Upper lobe of left lung (tissue), 6 donors: ENCODE measurements at regions not wholly inside any gene's neighbourhood (a gene's known extent, or its start where the extent isn't known, plus 50 kb on each side); places are given as distances from the start of the nearest gene placed in this dataset.
"Not testable (repeated sequence)": the region's sequence is repeated elsewhere in the genome, so short reads cannot be mapped to it uniquely, and the experiment has no call there.

Experiments used
- ATAC-seq, 2 donors: fragments of 200-7000 bp; cut with Tn5 transposase; one replicate each; pipeline ENCODE4 v1.9.1; 2022; ENCODE audit warnings: mild to moderate bottlenecking in 2 of 2, moderate library complexity in 2 of 2; ENCODE audit not compliant: low FRiP score in 2 of 2
- DNase-seq, 2 donors: peaks; one replicate each; pipeline ENCODE4 v3.0.0-alpha.2; 2019 to 2020
- H3K27ac ChIP-seq, 4 donors: fragments of 200-600 bp; sonication (generic); one replicate each; pipeline ENCODE4 v1.5.1; 2016 to 2019
- H3K27me3 ChIP-seq, 4 donors: fragments of 200-600 bp; sonication (generic); one replicate each; pipeline ENCODE4 v1.5.1; 2017 to 2019
- H3K36me3 ChIP-seq, 4 donors: fragments of 200-600 bp; sonication (generic); one replicate each; pipeline ENCODE4 v1.5.1; 2016 to 2019
- H3K4me1 ChIP-seq, 4 donors: fragments of 200-600 bp; sonication (generic); one replicate each; pipeline ENCODE4 v1.5.1; 2018 to 2019
- H3K4me3 ChIP-seq, 4 donors: fragments of 200-600 bp; sonication (generic); one replicate each; pipeline ENCODE4 v1.5.1; 2017 to 2019; ENCODE audit warnings: mild to moderate bottlenecking in 2 of 4, moderate library complexity in 1 of 4
- H3K9me3 ChIP-seq, 4 donors: fragments of 200-600 bp; sonication (generic); one replicate each; pipeline ENCODE4 v1.5.1; 2018 to 2019
- EP300 ChIP-seq, 4 donors: sonication (generic); formaldehyde crosslinking; IDR thresholded peaks; one replicate each; pipeline ENCODE4 v1.5.1; 2017; ENCODE audit warnings: antibody characterized with exemption in 4 of 4, control low read depth in 2 of 4
- POLR2A ChIP-seq, 4 donors: fragments of 450-650 bp; IDR thresholded peaks; one replicate each; pipeline ENCODE4 v1.5.1; 2016 to 2017; ENCODE audit warnings: antibody characterized with exemption in 4 of 4, mild to moderate bottlenecking in 2 of 4
- POLR2AphosphoS5 ChIP-seq, 2 donors: sonication (generic); formaldehyde crosslinking; IDR thresholded peaks; one replicate each; pipeline ENCODE4 v1.5.1; 2017; ENCODE audit warnings: antibody characterized with exemption in 2 of 2
- WGBS, 2 donors: methylation state at CpG; one replicate each; pipeline ENCODE4 v1.1.5; 2017 to 2018; 5-methylcytosine and 5-hydroxymethylcytosine counted together
- TF ChIP-seq, protein P1 (sequence below), 6 experiments: fragments of 450-650 bp in 4 of 6; fragments of 200-600 bp in 2 of 6; sonication (generic) in 2 of 6; IDR thresholded peaks; one replicate each; pipeline ENCODE4 v1.5.1; 2016 to 2019; ENCODE audit warnings: antibody characterized with exemption in 6 of 6
- donor health status: DM: no; HTN: no; CAD: no; lungs with moderate emphysema.
- donor health status: DM: no; HTN: yes; CAD: no; lungs with severe emphysema.

DNA sequence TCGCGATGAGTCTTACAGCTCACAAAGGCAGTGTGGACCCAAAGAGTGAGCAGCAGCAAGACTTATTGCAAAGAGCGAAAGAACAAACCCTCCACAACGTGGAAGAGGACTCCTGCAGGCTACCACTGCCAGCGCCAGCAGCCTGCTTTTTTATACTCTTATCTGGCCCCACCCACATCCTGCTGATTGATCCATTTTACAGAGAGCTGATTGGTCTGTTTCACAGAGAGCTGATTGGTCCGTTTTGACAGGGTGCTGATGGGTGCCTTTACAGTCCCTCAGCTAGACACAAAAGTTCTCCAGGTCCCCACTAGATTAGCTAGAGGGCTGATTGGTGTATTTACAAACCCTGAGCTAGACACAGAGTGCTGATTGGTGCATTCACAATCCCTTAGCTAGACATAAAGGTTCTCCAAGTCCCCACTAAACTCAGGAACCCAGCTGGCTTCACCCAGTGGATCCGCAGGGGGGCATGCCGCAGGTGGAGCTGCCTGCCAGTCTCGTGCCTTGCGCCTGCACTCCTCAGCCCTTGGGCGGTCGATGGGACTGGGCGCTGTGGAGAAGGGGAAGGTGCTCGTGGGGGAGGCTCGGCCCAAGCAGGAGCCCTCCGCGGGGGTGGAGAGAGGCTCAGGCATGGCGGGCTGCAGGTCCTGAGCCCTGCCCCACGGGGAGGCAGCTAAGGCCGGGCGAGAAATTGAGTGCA lies 75.7 kb downstream of the QDPR start:
- not testable (repeated sequence) for H3K27ac ChIP-seq, H3K4me1 ChIP-seq, H3K9me3 ChIP-seq, H3K27me3 ChIP-seq, H3K36me3 ChIP-seq, H3K4me3 ChIP-seq, ATAC-seq, DNase-seq
- 88 to 89% methylated on average over 17 to 21 of the region's 21 CpGs for WGBS, 2 donors

DNA sequence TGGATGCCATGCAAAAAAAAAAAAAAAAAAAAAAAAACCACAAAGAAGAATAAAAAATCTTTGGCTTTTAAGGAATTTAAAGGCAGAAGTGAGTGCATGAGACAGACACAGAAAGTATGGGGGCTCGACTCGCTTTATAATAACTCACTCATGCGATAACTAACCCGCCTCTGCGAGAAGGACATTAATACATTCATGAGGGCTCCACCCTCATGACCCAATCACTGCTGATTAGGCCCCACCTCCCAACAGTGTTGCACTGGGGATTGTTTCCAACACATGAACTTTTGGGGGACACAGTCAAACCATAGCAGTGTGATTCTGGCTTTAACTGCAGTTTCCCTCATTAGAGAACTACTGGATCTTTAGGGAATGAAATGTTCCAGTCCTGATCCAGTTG lies 78.1 kb downstream of the QDPR start:
- 93 to 94% methylated on average over 5 of the region's 5 CpGs for WGBS, 2 donors
- H3K9me3 ChIP-seq: no peaks in the 10 kb centered on the region
- no peaks in the 10 kb centered on the region for H3K4me1 ChIP-seq
- H3K27me3 ChIP-seq: no peaks in the 10 kb centered on the region
- H3K4me3 ChIP-seq: no peak overlapping the region
- ATAC-seq: no peak
- H3K27ac ChIP-seq: no peak overlapping the region
- TF ChIP-seq EP300 (IDR thresholded peaks at IDR 0.05) (no peak), POLR2A (IDR thresholded peaks at IDR 0.05) (no peak), POLR2AphosphoS5 (IDR thresholded peaks at IDR 0.05) (no peak)
- TF ChIP-seq, protein P1, sequence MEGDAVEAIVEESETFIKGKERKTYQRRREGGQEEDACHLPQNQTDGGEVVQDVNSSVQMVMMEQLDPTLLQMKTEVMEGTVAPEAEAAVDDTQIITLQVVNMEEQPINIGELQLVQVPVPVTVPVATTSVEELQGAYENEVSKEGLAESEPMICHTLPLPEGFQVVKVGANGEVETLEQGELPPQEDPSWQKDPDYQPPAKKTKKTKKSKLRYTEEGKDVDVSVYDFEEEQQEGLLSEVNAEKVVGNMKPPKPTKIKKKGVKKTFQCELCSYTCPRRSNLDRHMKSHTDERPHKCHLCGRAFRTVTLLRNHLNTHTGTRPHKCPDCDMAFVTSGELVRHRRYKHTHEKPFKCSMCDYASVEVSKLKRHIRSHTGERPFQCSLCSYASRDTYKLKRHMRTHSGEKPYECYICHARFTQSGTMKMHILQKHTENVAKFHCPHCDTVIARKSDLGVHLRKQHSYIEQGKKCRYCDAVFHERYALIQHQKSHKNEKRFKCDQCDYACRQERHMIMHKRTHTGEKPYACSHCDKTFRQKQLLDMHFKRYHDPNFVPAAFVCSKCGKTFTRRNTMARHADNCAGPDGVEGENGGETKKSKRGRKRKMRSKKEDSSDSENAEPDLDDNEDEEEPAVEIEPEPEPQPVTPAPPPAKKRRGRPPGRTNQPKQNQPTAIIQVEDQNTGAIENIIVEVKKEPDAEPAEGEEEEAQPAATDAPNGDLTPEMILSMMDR (IDR thresholded peaks at IDR 0.05): no peak
- no peaks in the 10 kb centered on the region for H3K36me3 ChIP-seq
- DNase-seq: no peak

DNA sequence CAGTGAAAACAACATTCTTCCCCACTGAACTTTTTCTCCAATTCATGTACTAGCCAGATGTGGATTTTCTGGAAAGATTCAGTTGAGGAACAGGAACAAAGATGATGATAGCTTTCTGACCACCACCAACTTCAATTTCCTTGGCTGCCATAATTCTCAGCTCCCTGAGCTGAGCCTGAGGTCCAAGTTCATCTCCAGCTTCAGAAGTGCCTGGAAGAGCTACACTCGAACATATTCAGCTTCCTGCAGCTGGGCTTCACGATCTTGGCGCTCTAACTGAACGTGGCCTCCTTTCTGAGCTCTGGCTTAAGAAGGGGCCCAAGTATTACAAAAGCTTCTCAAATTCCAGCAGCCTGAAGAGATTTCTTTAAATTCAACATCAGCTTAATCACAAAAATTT lies 83.9 kb downstream of the QDPR start:
- no peaks in the 10 kb centered on the region for H3K4me1 ChIP-seq
- WGBS, 2 donors: 79 to 88% methylated on average over 4 of the region's 4 CpGs
- H3K27me3 ChIP-seq: no peaks in the 10 kb centered on the region
- ATAC-seq (no peak), DNase-seq (no peak)
- H3K4me3 ChIP-seq: no peak overlapping the region
- H3K36me3 ChIP-seq: no peaks in the 10 kb centered on the region
- H3K27ac ChIP-seq: no peak overlapping the region
- TF ChIP-seq EP300 (IDR thresholded peaks at IDR 0.05) (no peak), POLR2A (IDR thresholded peaks at IDR 0.05) (no peak)
- H3K9me3 ChIP-seq: no peaks in the 10 kb centered on the region

DNA sequence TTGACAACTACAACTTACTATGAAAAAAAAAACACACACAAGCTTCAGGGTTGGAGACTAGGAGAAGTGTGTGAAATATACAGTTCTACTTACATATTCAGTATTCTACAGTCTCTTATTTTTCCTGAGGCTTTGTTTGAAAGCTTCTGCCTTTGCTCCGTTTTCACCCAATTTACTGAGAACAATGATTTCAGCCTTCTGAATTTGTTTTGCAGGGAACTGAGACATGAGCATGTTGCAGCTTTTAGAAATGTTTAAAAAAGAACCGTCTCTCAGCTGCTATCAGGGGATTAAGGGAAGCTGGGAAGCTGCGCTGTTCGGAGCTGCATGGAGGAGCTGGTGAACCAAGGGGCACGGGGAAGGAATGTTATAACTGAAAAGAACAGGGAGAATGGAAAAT lies 85.7 kb downstream of the QDPR start:
- WGBS, 2 donors: 57 to 71% methylated on average over 5 of the region's 5 CpGs
- Histone ChIP-seq H3K27me3 (no peaks in the 10 kb centered on the region), H3K9me3 (no peaks in the 10 kb centered on the region), H3K4me1 (no peaks in the 10 kb centered on the region), H3K36me3 (no peaks in the 10 kb centered on the region), H3K27ac (no peak overlapping the region), H3K4me3 (no peak overlapping the region)
- ATAC-seq: no peak
- DNase-seq: no peak
- TF ChIP-seq POLR2AphosphoS5 (IDR thresholded peaks at IDR 0.05): no peak
- TF ChIP-seq, protein P1 (IDR thresholded peaks at IDR 0.05): no peak
- no peak for TF ChIP-seq EP300 (IDR thresholded peaks at IDR 0.05)
- TF ChIP-seq POLR2A (IDR thresholded peaks at IDR 0.05): no peak

DNA sequence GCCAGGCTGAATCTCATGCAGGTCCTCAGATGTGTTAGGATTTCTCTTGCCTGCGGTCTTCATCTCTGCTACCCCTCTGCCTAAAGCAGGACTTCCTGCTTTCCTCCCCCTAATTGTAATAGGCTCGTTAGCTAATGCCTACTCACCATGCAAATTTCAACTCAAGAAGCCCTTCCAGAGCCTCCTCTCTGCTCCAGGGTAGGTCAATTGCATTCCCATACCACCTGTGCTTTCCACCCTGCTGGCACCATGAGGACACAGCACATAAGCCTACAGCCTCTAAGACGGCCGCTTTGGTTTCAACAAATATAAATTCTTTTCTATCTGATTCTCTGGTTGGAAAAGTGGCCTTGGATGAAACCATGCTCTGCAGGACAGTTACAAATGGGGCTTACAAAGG lies 93.9 kb downstream of the QDPR start:
- 66 to 81% methylated on average over 4 of the region's 4 CpGs for WGBS, 2 donors
- Histone ChIP-seq H3K27ac (no peak overlapping the region), H3K27me3 (no peaks in the 10 kb centered on the region), H3K9me3 (peaks cover 0 to 6% (median 0%) of the 10 kb centered on the region in 4 donors), H3K36me3 (no peaks in the 10 kb centered on the region), H3K4me3 (no peak overlapping the region), H3K4me1 (no peaks in the 10 kb centered on the region)
- DNase-seq: no peak
- TF ChIP-seq, protein P1 (IDR thresholded peaks at IDR 0.05): no peak
- TF ChIP-seq EP300 (IDR thresholded peaks at IDR 0.05) (no peak), POLR2A (IDR thresholded peaks at IDR 0.05) (no peak), POLR2AphosphoS5 (IDR thresholded peaks at IDR 0.05) (no peak)
- ATAC-seq: no peak

DNA sequence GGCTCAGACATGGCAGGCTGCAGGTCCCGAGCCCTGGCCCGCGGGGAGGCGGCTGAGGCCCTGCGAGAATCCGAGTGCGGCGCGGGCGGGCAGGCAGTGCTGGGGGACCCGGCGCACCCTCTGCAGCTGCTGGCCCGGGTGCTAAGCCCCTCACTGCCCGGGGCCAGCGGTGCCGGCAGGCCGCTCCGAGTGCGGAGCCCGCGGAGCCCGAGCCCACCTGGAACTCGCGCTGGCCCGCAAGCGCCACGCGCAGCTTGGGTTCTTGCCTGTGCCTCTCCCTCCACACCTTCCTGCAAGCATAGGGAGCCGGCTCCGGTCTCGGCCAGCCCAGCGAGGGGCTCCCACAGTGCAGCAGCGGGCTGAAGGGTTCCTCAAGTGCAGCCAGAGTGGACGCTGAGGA lies 97.5 kb downstream of the QDPR start:
- H3K36me3 ChIP-seq: no peaks in the 10 kb centered on the region
- no peak overlapping the region for H3K4me3 ChIP-seq
- H3K4me1 ChIP-seq: no peaks in the 10 kb centered on the region
- TF ChIP-seq POLR2AphosphoS5 (IDR thresholded peaks at IDR 0.05) (no peak), EP300 (IDR thresholded peaks at IDR 0.05) (no peak), POLR2A (IDR thresholded peaks at IDR 0.05) (no peak)
- TF ChIP-seq, protein P1 (IDR thresholded peaks at IDR 0.05): no peak
- DNase-seq: peak in 1 of 2 donors; percentile 83
- H3K27ac ChIP-seq: no peak overlapping the region
- H3K27me3 ChIP-seq: no peaks in the 10 kb centered on the region
- WGBS, 2 donors: 93 to 95% methylated on average over 2 to 34 of the region's 34 CpGs
- ATAC-seq: no peak
- H3K9me3 ChIP-seq: peaks cover 0 to 6% (median 0%) of the 10 kb centered on the region in 4 donors
